ENCODE measurements at regions not wholly inside any gene's neighbourhood (a gene's known extent, or its start where the extent isn't known, plus 50 kb on each side); places are given as distances from the start of the nearest gene placed in this dataset.

- no peak for TF ChIP-seq CTCF (IDR thresholded peaks at IDR 0.05; ENCODE audit: low read depth, low read length, missing control alignments)
- H3K4me3 ChIP-seq (ENCODE audit: low read depth, low read length) = no peak overlapping the region
- DNase-seq (ENCODE audit: low read depth) = no peak
Measured at GRCh38 chr12:63394983-63395382, 244.0 kb upstream of the AVPR1A start.

GRCh38 chr12:63394349-63394748 is 243.3 kb upstream of the AVPR1A start:
- TF ChIP-seq CTCF (IDR thresholded peaks at IDR 0.05; ENCODE audit: low read depth, low read length, missing control alignments) = no peak
- no peak overlapping the region for H3K4me3 ChIP-seq (ENCODE audit: low read depth, low read length)
- no peak for DNase-seq (ENCODE audit: low read depth)

GRCh38 chr12:63389211-63389610 is 238.2 kb upstream of the AVPR1A start:
- no peak overlapping the region for H3K4me3 ChIP-seq (ENCODE audit: low read depth, low read length)
- no peak for DNase-seq (ENCODE audit: low read depth)
- TF ChIP-seq CTCF (IDR thresholded peaks at IDR 0.05; ENCODE audit: low read depth, low read length, missing control alignments) = no peak

GRCh38 chr12:63387771-63388170 is 236.8 kb upstream of the AVPR1A start:
- DNase-seq (ENCODE audit: low read depth) = no peak
- TF ChIP-seq CTCF (IDR thresholded peaks at IDR 0.05; ENCODE audit: low read depth, low read length, missing control alignments) = no peak
- H3K4me3 ChIP-seq (ENCODE audit: low read depth, low read length) = no peak overlapping the region

- DNase-seq (ENCODE audit: low read depth) = no peak
- H3K4me3 ChIP-seq (ENCODE audit: low read depth, low read length) = no peak overlapping the region
- no peak for TF ChIP-seq CTCF (IDR thresholded peaks at IDR 0.05; ENCODE audit: low read depth, low read length, missing control alignments)
Measured at GRCh38 chr12:63382930-63383329, 231.9 kb upstream of the AVPR1A start.

GRCh38 chr12:63362791-63363190 is 211.8 kb upstream of the AVPR1A start:
- H3K4me3 ChIP-seq (ENCODE audit: low read depth, low read length) = no peak overlapping the region
- TF ChIP-seq CTCF (IDR thresholded peaks at IDR 0.05; ENCODE audit: low read depth, low read length, missing control alignments) = no peak
- DNase-seq (ENCODE audit: low read depth) = no peak

- H3K4me3 ChIP-seq (ENCODE audit: low read depth, low read length) = no peak overlapping the region
- no peak for DNase-seq (ENCODE audit: low read depth)
- TF ChIP-seq CTCF (IDR thresholded peaks at IDR 0.05; ENCODE audit: low read depth, low read length, missing control alignments) = no peak
Measured at GRCh38 chr12:63362166-63362565, 211.2 kb upstream of the AVPR1A start.
